Glomerular visceral epithelial cell (primary cell): ENCODE measurements at regions not wholly inside any gene's neighbourhood (a gene's known extent, or its start where the extent isn't known, plus 50 kb on each side); places are given as distances from the start of the nearest gene placed in this dataset.
"Not testable (repeated sequence)": the region's sequence is repeated elsewhere in the genome, so short reads cannot be mapped to it uniquely, and the experiment has no call there.

ENCODE experiments used
- DNase-seq: peaks from one replicate; pipeline ENCODE4 v3.0.0-alpha.2; 2016; ENCODE audit errors: extremely low spot score

- no peak for DNase-seq
Measured at GRCh38 chr6:8624665-8625064, 189.3 kb upstream of the SLC35B3 start.

GRCh38 chr6:8623441-8623840 is 188.1 kb upstream of the SLC35B3 start:
- no peak for DNase-seq

- no peak for DNase-seq
Measured at GRCh38 chr6:8619853-8620252, 184.5 kb upstream of the SLC35B3 start.

GRCh38 chr6:8619408-8619807 is 184.1 kb upstream of the SLC35B3 start:
- DNase-seq, result not testable (repeated sequence)

- DNase-seq, result no peak
Measured at GRCh38 chr6:8608737-8609136, 173.4 kb upstream of the SLC35B3 start.

GRCh38 chr6:8589941-8590729 is 154.8 kb upstream of the SLC35B3 start:
- no peak for DNase-seq

GRCh38 chr6:8588176-8588575 is 152.8 kb upstream of the SLC35B3 start:
- DNase-seq, result no peak

- no peak for DNase-seq
Measured at GRCh38 chr6:8583291-8583690, 147.9 kb upstream of the SLC35B3 start.

- peak; percentile 7 for DNase-seq
Measured at GRCh38 chr6:8579372-8579771, 144.0 kb upstream of the SLC35B3 start.

GRCh38 chr6:8578006-8578405 is 142.7 kb upstream of the SLC35B3 start:
- no peak for DNase-seq

GRCh38 chr6:8574749-8575468 is 139.6 kb upstream of the SLC35B3 start:
- DNase-seq, result no peak

- DNase-seq, result no peak
Measured at GRCh38 chr6:8574311-8574710, 139.0 kb upstream of the SLC35B3 start.

- no peak for DNase-seq
Measured at GRCh38 chr6:8570256-8570920, 135.0 kb upstream of the SLC35B3 start.

- DNase-seq, result no peak
Measured at GRCh38 chr6:8562125-8562524, 126.8 kb upstream of the SLC35B3 start.

GRCh38 chr6:8558953-8559352 is 123.6 kb upstream of the SLC35B3 start:
- DNase-seq, result no peak

- no peak for DNase-seq
Measured at GRCh38 chr6:8557014-8557748, 121.8 kb upstream of the SLC35B3 start.

- peak; percentile 45 for DNase-seq
Measured at GRCh38 chr6:8556370-8557013, 121.1 kb upstream of the SLC35B3 start.

GRCh38 chr6:8551993-8552392 is 116.6 kb upstream of the SLC35B3 start:
- no peak for DNase-seq

GRCh38 chr6:8551386-8551785 is 116.0 kb upstream of the SLC35B3 start:
- no peak for DNase-seq

GRCh38 chr6:8549074-8549790 is 113.9 kb upstream of the SLC35B3 start:
- no peak for DNase-seq

- DNase-seq, result no peak
Measured at GRCh38 chr6:8546496-8546895, 111.2 kb upstream of the SLC35B3 start.
